GM10266 (cell line): ENCODE measurements at regions not wholly inside any gene's neighbourhood (a gene's known extent, or its start where the extent isn't known, plus 50 kb on each side); places are given as distances from the start of the nearest gene placed in this dataset.

Experiments
- DNase-seq: peaks from one replicate; pipeline ENCODE4 v3.0.0; 2012; ENCODE audit errors: extremely low spot score
- TF ChIP-seq, protein P1 (sequence below): IDR thresholded peaks from 2 replicates; pipeline ENCODE4 v1.5.1; 2012; ENCODE audit warnings: mild to moderate bottlenecking, low read depth; ENCODE audit not compliant: control insufficient read depth, insufficient read depth; ENCODE audit errors: missing control alignments

DNA sequence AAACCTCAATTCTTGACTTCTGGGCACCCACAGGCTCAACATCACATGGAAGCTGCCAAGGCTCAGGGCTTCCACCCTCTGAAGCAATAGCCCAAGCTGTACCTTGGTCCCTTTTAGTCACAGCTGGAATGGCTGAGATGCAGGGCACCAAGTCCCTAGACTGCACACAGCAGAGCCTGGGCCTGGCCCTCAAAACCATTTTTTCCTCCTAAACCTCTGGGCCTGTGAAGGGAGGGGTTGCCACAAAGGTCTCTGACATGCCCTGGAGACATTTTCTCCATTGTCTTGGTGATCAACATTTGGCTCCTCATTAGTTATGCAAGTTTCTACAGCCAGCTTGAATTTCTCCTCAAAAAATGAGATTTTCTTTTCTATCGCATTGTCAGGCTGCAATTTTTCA, 382.7 kb upstream of the RASGEF1B start:
- DNase-seq = no peak
- TF ChIP-seq, protein P1, sequence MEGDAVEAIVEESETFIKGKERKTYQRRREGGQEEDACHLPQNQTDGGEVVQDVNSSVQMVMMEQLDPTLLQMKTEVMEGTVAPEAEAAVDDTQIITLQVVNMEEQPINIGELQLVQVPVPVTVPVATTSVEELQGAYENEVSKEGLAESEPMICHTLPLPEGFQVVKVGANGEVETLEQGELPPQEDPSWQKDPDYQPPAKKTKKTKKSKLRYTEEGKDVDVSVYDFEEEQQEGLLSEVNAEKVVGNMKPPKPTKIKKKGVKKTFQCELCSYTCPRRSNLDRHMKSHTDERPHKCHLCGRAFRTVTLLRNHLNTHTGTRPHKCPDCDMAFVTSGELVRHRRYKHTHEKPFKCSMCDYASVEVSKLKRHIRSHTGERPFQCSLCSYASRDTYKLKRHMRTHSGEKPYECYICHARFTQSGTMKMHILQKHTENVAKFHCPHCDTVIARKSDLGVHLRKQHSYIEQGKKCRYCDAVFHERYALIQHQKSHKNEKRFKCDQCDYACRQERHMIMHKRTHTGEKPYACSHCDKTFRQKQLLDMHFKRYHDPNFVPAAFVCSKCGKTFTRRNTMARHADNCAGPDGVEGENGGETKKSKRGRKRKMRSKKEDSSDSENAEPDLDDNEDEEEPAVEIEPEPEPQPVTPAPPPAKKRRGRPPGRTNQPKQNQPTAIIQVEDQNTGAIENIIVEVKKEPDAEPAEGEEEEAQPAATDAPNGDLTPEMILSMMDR = no peak

DNA sequence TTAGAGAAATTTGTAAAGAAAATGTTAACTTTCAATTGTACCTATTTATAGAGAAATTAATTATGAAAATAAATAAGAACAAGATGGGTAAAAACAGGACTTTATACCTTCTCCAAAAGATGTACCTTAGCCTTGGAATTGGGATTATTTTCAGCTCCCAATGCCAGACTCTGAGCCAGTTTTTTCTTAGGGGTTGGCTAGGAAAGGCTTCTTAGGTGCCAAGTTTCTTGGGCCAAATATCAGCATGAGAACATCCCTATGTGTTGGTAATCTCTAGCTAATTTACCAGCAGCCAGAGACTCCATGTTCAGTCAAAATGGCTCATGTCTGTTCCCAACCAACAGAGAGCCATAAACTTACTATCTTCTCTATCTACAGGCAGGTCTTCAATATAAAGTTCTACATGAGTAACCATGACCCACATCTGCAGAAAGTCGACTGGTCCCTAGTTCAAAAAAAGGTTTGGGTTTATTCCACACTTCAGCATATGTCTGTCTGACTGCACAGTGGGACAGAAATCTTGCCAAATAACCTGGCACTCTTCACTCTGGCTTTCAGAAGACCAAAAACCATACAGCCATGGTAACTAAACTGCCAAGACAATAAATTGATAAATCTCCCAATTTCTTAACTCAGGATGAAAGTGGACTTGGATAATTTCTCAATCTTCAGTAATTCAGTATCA, 380.5 kb upstream of the RASGEF1B start:
- DNase-seq = no peak
- TF ChIP-seq, protein P1 = no peak

DNA sequence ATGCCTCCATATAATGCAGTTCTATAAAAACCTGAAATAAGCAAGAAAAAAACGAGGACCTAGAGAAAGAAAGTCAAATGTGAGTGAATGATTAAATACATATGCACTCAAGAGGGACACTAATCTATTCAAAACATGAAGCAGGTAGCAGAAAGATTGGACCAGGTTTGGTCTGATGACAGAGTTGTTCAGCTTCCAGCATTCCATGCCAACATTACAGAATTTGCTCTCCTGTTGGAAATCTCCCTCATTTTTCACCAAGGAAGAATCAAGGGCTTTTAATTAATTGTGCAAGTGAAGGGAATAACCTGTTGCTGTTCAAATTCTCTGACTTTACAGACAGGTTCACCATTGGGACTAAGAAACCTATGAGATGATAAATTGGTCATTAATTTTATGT, 379.0 kb upstream of the RASGEF1B start:
- TF ChIP-seq, protein P1 = no peak
- DNase-seq = no peak

DNA sequence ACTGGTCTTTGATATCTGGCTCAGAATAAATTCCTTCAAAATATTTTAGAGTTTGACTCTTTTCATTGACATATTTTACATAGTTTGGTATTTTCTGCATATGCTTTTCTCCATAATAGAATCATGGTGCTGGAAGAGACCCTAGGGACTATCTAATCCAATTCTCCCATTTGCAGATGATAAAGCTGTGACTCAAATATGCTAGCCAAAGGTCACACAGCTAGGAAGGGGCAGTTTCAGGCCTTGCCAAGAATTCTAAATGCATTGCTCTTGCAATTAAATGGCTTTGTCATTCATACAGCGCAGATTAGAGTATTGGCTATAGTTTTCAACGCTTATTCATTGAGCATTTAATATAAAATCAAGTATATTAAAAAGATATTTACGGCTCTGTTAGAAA, 374.1 kb upstream of the RASGEF1B start:
- TF ChIP-seq, protein P1 = no peak
- DNase-seq = no peak

DNA sequence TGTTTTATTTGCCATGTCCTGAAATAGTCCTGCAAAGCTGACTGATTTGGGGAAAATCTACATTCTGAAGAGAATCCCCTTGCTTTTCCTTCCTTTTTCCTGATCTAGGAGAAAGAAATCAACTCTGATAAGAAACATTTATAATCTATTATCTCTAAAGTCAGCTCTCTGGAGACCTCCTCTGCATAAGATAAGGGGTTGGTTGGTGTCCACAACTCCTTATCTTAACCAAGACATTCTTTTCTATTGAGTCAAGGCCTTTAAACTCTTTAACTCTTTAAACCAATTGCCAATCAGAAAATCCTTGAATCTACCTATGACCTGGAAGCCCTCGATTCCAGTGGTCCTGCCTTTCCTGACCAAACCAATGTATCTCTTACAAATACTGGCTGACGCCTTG, 373.6 kb upstream of the RASGEF1B start:
- no peak for DNase-seq
- TF ChIP-seq, protein P1 = no peak

GRCh38 chr4:81844717-81845116, 373.0 kb upstream of the RASGEF1B start:
- TF ChIP-seq, protein P1 = peak; percentile 77
- DNase-seq = peak; percentile 46

DNA sequence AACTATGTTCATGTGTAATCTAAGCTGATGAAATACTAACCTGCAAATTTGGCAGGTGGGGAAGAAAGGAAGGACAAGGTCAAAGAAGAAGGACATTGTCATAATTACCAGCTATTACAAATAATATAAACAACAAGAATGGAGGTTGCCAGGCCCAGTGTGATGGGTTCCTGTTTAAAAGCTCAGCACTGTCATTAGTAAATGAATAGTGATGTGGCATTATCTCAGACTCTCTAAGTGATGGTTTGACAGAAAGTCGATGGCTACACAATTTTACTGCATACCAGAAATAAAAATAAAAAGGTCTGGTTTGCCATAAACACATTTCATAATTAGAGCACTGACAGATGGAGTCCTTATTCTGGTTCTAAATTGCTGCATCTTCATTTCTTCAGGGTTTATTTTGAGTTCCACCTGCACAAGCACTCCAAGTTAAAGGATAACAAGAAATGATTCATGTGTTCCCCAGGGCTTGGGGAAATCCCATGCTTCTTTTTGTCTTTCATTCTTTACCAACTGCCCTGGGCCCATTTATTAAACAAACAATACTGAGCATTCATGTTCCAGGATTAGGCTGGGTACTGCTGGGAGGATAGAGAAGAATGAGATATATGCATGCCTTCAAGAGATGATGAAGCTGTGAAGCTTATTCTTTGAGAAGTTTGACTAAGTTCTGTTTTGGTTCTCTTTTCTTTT, 367.8 kb upstream of the RASGEF1B start:
- DNase-seq = no peak

More for the DNA sequence above, 367.8 kb upstream of the RASGEF1B start:
- TF ChIP-seq, protein P1 = no peak
